CD4-positive, CD25-positive, alpha-beta regulatory T cell (primary cell): ENCODE measurements at regions not wholly inside any gene's neighbourhood (a gene's known extent, or its start where the extent isn't known, plus 50 kb on each side); places are given as distances from the start of the nearest gene placed in this dataset.
A peak's percentile ranks its signal among the peaks of the same experiment; 100 is the strongest.

Experiments
- ATAC-seq, 2 donors: fragments of 150-1000 bp; cut with Tn5 transposase; one replicate each; pipeline ENCODE4 v1.10.0; 2021; ENCODE audit warnings: low read depth in 2 of 2, moderate number of reproducible peaks in 2 of 2, moderate library complexity in 1 of 2
- DNase-seq, 3 donors: peaks; one replicate each; pipeline versions ENCODE4 v3.0.0 to v3.0.0-alpha.2; 2012 to 2022; ENCODE audit warnings: mixed read lengths in 1 of 3
- H3K27ac ChIP-seq: one replicate; pipeline ENCODE4 v1.7.0; 2013; ENCODE audit warnings: mild to moderate bottlenecking, low read length; ENCODE audit not compliant: insufficient read depth, poor library complexity, severe bottlenecking
- H3K27me3 ChIP-seq: one replicate; pipeline ENCODE4 v1.7.0; 2013; ENCODE audit warnings: low read length; ENCODE audit not compliant: control insufficient read depth, insufficient read depth
- H3K36me3 ChIP-seq: one replicate; pipeline ENCODE4 v1.7.0; 2013; ENCODE audit warnings: mild to moderate bottlenecking, low read length, moderate library complexity; ENCODE audit not compliant: control insufficient read depth, insufficient read depth
- H3K4me1 ChIP-seq: 2 replicates; pipeline ENCODE4 v1.7.0; 2013; ENCODE audit warnings: mild to moderate bottlenecking, low read length; ENCODE audit not compliant: insufficient read depth, control insufficient read depth, poor library complexity, severe bottlenecking
- H3K4me3 ChIP-seq: one replicate; pipeline ENCODE4 v1.7.0; 2013; ENCODE audit warnings: low read depth, mild to moderate bottlenecking, low read length, moderate library complexity
- H3K9me3 ChIP-seq, 2 experiments: 1 replicate in 1 of 2; 2 replicates in 1 of 2; pipeline ENCODE4 v1.7.0; 2013; ENCODE audit warnings: low read length in 2 of 2, mild to moderate bottlenecking in 1 of 2, moderate library complexity in 1 of 2; ENCODE audit not compliant: control insufficient read depth in 2 of 2
- H3K27ac Mint-ChIP-seq, 3 donors: one replicate each; pipeline ENCODE4 v1.8.0; 2020 to 2022; ENCODE audit warnings: mild to moderate bottlenecking in 3 of 3, mixed read lengths in 3 of 3, moderate library complexity in 2 of 3
- H3K27me3 Mint-ChIP-seq: one replicate; pipeline ENCODE4 v1.8.0; 2022; ENCODE audit warnings: mild to moderate bottlenecking, mixed read lengths
- H3K36me3 Mint-ChIP-seq: one replicate; pipeline ENCODE4 v1.8.0; 2020; ENCODE audit warnings: mixed read lengths
- H3K4me1 Mint-ChIP-seq, 4 donors: one replicate each; pipeline ENCODE4 v1.8.0; 2020 to 2022; ENCODE audit warnings: mixed read lengths in 4 of 4, mild to moderate bottlenecking in 1 of 4
- H3K4me3 Mint-ChIP-seq, 4 donors: one replicate each; pipeline ENCODE4 v1.8.0; 2020 to 2022; ENCODE audit warnings: mild to moderate bottlenecking in 4 of 4, mixed read lengths in 4 of 4, moderate library complexity in 3 of 4
- H3K9me3 Mint-ChIP-seq, 7 donors: one replicate each; pipeline ENCODE4 v1.8.0; 2020 to 2022; ENCODE audit warnings: mixed read lengths in 7 of 7, mild to moderate bottlenecking in 3 of 7, moderate library complexity in 2 of 7

- ATAC-seq = no peak
These were observed 685.1 kb upstream of the SLC8A1 start for GRCh38 chr2:41137031-41137430.

GRCh38 chr2:41141146-41141791 is 689.4 kb upstream of the SLC8A1 start:
- no peaks in the 10 kb centered on the region for H3K4me1 Mint-ChIP-seq
- no peak overlapping the region for H3K4me3 Mint-ChIP-seq

More at GRCh38 chr2:41137031-41137430, 685.1 kb upstream of the SLC8A1 start:
- Mint-ChIP-seq H3K27me3 (no peaks in the 10 kb centered on the region), H3K4me3 (no peak overlapping the region), H3K27ac (no peak overlapping the region), H3K9me3 (peaks cover 0 to 4% (median 0%) of the 10 kb centered on the region in 7 donors), H3K4me1 (no peaks in the 10 kb centered on the region), H3K36me3 (no peaks in the 10 kb centered on the region)
- H3K27ac ChIP-seq = no peak overlapping the region
- H3K9me3 ChIP-seq = no peaks in the 10 kb centered on the region
- H3K4me3 ChIP-seq = no peak overlapping the region
- DNase-seq = peak in 1 of 3 donors; percentile 27
- no peaks in the 10 kb centered on the region for H3K36me3 ChIP-seq
- H3K27me3 ChIP-seq = no peaks in the 10 kb centered on the region
- H3K4me1 ChIP-seq = no peaks in the 10 kb centered on the region

DNA sequence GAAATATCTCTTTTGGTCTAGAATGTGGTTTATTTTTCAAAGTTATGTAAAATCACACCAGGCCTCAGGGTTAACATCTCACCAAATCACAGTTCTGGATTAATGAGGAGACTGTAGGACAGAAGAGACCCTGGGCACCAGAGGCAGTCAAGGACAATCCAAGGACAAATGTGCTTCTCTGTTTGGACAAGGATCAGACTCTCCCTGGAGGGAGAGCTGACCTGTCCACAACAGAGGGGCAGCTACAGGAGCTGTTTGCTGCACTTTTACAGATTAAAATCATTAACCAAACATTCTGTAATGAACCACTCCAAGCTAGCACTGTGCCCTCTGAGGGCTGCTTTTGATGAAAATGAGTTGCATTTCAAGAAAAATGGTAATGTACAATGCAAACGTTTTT is 690.6 kb upstream of the SLC8A1 start:
- Mint-ChIP-seq H3K36me3 (no peaks in the 10 kb centered on the region), H3K27ac (no peak overlapping the region), H3K27me3 (peaks cover 8% of the 10 kb centered on the region), H3K4me3 (no peak overlapping the region), H3K9me3 (peaks cover 0 to 4% (median 0%) of the 10 kb centered on the region in 7 donors), H3K4me1 (no peaks in the 10 kb centered on the region)
- no peak for DNase-seq
- Histone ChIP-seq H3K4me1 (no peaks in the 10 kb centered on the region), H3K27me3 (no peaks in the 10 kb centered on the region), H3K4me3 (no peak overlapping the region), H3K9me3 (no peaks in the 10 kb centered on the region), H3K36me3 (no peaks in the 10 kb centered on the region), H3K27ac (no peak overlapping the region)
- ATAC-seq = no peak

More at GRCh38 chr2:41141146-41141791, 689.4 kb upstream of the SLC8A1 start:
- Mint-ChIP-seq H3K27me3 (peaks cover 5% of the 10 kb centered on the region), H3K27ac (no peak overlapping the region), H3K9me3 (no peaks in the 10 kb centered on the region), H3K36me3 (no peaks in the 10 kb centered on the region)
- no peaks in the 10 kb centered on the region for H3K36me3 ChIP-seq
- H3K4me3 ChIP-seq = no peak overlapping the region
- DNase-seq (no peak), ATAC-seq (no peak)
- H3K4me1 ChIP-seq = no peaks in the 10 kb centered on the region
- no peaks in the 10 kb centered on the region for H3K9me3 ChIP-seq
- H3K27me3 ChIP-seq = no peaks in the 10 kb centered on the region
- no peak overlapping the region for H3K27ac ChIP-seq

DNA sequence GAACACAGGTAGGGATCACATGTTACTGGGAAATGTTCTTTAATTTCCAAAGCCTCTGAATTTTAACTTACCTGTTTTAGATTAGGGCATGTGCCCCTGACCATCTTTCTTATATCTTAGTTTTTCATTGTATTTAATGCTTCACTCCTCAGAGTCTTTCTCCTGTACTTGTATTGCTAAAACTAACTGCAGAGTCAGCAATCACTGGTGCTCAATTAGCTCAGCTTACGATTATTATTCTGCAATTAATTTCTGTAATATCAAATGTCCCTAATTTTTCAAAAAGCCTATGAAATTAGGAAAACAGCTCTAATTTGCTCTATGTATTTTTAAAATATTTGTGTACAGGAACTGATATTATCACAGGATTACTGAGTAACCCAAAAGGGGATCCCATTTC is 693.2 kb upstream of the SLC8A1 start:
- H3K27me3 Mint-ChIP-seq = peaks cover 8% of the 10 kb centered on the region
- H3K4me1 Mint-ChIP-seq = no peaks in the 10 kb centered on the region
- H3K9me3 Mint-ChIP-seq = peaks cover 0 to 4% (median 0%) of the 10 kb centered on the region in 7 donors
- Histone ChIP-seq H3K4me1 (no peaks in the 10 kb centered on the region), H3K27me3 (no peaks in the 10 kb centered on the region), H3K36me3 (no peaks in the 10 kb centered on the region), H3K4me3 (no peak overlapping the region), H3K9me3 (no peaks in the 10 kb centered on the region), H3K27ac (no peak overlapping the region)
- no peak overlapping the region for H3K27ac Mint-ChIP-seq
- H3K36me3 Mint-ChIP-seq = no peaks in the 10 kb centered on the region
- DNase-seq = no peak
- no peak overlapping the region for H3K4me3 Mint-ChIP-seq
- no peak for ATAC-seq

GRCh38 chr2:41149054-41149453 is 697.2 kb upstream of the SLC8A1 start:
- H3K4me3 ChIP-seq = no peak overlapping the region
- Mint-ChIP-seq H3K4me1 (no peaks in the 10 kb centered on the region), H3K36me3 (no peaks in the 10 kb centered on the region), H3K4me3 (no peak overlapping the region), H3K9me3 (peaks cover 0 to 4% (median 2%) of the 10 kb centered on the region in 7 donors), H3K27me3 (peaks cover 5% of the 10 kb centered on the region), H3K27ac (no peak overlapping the region)
- no peaks in the 10 kb centered on the region for H3K36me3 ChIP-seq
- no peak overlapping the region for H3K27ac ChIP-seq
- ATAC-seq (no peak), DNase-seq (no peak)
- H3K27me3 ChIP-seq = no peaks in the 10 kb centered on the region
- no peaks in the 10 kb centered on the region for H3K4me1 ChIP-seq
- no peaks in the 10 kb centered on the region for H3K9me3 ChIP-seq

- Mint-ChIP-seq H3K36me3 (no peaks in the 10 kb centered on the region), H3K4me3 (no peak overlapping the region)
These were observed 699.9 kb upstream of the SLC8A1 start for GRCh38 chr2:41151746-41152145.

DNA sequence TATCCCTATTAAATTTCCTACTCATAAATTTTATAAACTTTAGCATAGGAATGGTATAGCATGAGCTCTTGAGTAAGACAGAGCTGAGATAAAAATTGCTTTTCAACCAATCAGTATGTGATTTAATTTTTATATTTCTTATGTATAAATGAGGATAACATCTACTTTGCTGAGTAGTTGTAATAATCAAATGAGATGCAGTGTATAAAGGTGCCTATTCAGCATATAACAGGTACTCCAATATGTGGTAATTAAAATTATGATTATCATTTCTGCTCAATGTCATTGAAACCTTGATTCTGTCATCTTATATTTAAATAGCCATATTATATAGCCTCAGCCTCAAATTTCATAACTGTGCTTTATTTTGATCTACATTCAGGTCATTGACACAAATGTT is 700.4 kb upstream of the SLC8A1 start:
- H3K9me3 Mint-ChIP-seq = peaks cover 0 to 9% (median 4%) of the 10 kb centered on the region in 7 donors
- Histone ChIP-seq H3K9me3 (no peaks in the 10 kb centered on the region), H3K27me3 (no peaks in the 10 kb centered on the region), H3K27ac (no peak overlapping the region), H3K4me3 (no peak overlapping the region), H3K4me1 (no peaks in the 10 kb centered on the region), H3K36me3 (no peaks in the 10 kb centered on the region)
- ATAC-seq = no peak
- no peak for DNase-seq
- no peaks in the 10 kb centered on the region for H3K27me3 Mint-ChIP-seq
- H3K36me3 Mint-ChIP-seq = no peaks in the 10 kb centered on the region
- no peak overlapping the region for H3K4me3 Mint-ChIP-seq
- no peak overlapping the region for H3K27ac Mint-ChIP-seq
- H3K4me1 Mint-ChIP-seq = no peaks in the 10 kb centered on the region

More at GRCh38 chr2:41151746-41152145, 699.9 kb upstream of the SLC8A1 start:
- H3K27me3 Mint-ChIP-seq = no peaks in the 10 kb centered on the region
- Histone ChIP-seq H3K9me3 (no peaks in the 10 kb centered on the region), H3K36me3 (no peaks in the 10 kb centered on the region), H3K4me3 (no peak overlapping the region), H3K27ac (no peak overlapping the region), H3K4me1 (no peaks in the 10 kb centered on the region), H3K27me3 (no peaks in the 10 kb centered on the region)
- H3K9me3 Mint-ChIP-seq = peaks cover 0 to 5% (median 3%) of the 10 kb centered on the region in 7 donors
- no peak overlapping the region for H3K27ac Mint-ChIP-seq
- no peaks in the 10 kb centered on the region for H3K4me1 Mint-ChIP-seq
- ATAC-seq (no peak), DNase-seq (no peak)

DNA sequence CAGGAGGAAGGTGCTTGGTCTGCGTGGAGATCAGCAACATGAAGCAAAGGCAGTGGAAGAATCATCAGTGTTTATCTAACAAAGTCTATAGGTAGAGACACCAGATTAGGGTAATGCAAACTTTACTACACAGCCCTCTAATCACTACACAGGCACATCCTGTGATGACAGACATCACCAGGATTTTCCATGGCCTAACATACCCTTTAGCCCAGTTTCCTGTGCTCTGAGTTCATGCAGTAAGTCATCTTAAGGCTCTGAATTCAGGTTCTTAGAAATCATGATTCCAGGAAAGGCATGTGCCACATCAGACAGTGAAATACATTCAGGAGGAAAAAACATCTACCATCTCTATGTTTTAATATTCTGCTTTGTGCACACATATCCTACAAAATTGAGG is 708.5 kb upstream of the SLC8A1 start:
- Mint-ChIP-seq H3K9me3 (peaks cover 0 to 10% (median 1%) of the 10 kb centered on the region in 7 donors), H3K4me1 (peaks cover 0 to 13% (median 2%) of the 10 kb centered on the region in 4 donors), H3K4me3 (no peak overlapping the region), H3K36me3 (no peaks in the 10 kb centered on the region), H3K27ac (peak overlapping the region in 1 of 3 donors; percentile 8), H3K27me3 (no peaks in the 10 kb centered on the region)
- no peaks in the 10 kb centered on the region for H3K9me3 ChIP-seq
- no peak overlapping the region for H3K4me3 ChIP-seq
- peak in 1 of 3 donors; percentile 85 for DNase-seq
- no peak overlapping the region for H3K27ac ChIP-seq
- H3K36me3 ChIP-seq = no peaks in the 10 kb centered on the region
- H3K4me1 ChIP-seq = no peaks in the 10 kb centered on the region
- ATAC-seq = peak; percentile 31 to 55
- no peaks in the 10 kb centered on the region for H3K27me3 ChIP-seq
